ENCODE measurements at regions not wholly inside any gene's neighbourhood (a gene's known extent, or its start where the extent isn't known, plus 50 kb on each side); places are given as distances from the start of the nearest gene placed in this dataset.

- TF ChIP-seq, protein P1, sequence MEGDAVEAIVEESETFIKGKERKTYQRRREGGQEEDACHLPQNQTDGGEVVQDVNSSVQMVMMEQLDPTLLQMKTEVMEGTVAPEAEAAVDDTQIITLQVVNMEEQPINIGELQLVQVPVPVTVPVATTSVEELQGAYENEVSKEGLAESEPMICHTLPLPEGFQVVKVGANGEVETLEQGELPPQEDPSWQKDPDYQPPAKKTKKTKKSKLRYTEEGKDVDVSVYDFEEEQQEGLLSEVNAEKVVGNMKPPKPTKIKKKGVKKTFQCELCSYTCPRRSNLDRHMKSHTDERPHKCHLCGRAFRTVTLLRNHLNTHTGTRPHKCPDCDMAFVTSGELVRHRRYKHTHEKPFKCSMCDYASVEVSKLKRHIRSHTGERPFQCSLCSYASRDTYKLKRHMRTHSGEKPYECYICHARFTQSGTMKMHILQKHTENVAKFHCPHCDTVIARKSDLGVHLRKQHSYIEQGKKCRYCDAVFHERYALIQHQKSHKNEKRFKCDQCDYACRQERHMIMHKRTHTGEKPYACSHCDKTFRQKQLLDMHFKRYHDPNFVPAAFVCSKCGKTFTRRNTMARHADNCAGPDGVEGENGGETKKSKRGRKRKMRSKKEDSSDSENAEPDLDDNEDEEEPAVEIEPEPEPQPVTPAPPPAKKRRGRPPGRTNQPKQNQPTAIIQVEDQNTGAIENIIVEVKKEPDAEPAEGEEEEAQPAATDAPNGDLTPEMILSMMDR (conservative IDR thresholded peaks at IDR 0.05) = no peak
- TF ChIP-seq EZH2 (IDR thresholded peaks at IDR 0.05; ENCODE audit: low read depth) = no peak
Observed at GRCh38 chr2:217695033-217695520, 307.7 kb downstream of the TNS1 start.

Measured in PC-9 (cell line).